HCT116 (cell line): ENCODE measurements at regions not wholly inside any gene's neighbourhood (a gene's known extent, or its start where the extent isn't known, plus 50 kb on each side); places are given as distances from the start of the nearest gene placed in this dataset.

Source experiments
- ATAC-seq: fragments of 200-7000 bp; cut with Tn5 transposase; 2 replicates; pipeline ENCODE4 v1.9.1; 2020; ENCODE audit warnings: mild to moderate bottlenecking, moderate library complexity
- BruUV-seq: library from RNA; stranded (reverse); fragments of 400-500 nt; replicated peaks from 2 replicates; lab custom pipeline; 2021; lab: Mats Ljungman, UMichigan
- CTCF ChIA-PET: fragments of 300-600 bp; sonication (Branson Sonifier 250); formaldehyde crosslinking; loops from one replicate; lab custom pipeline; 2021; ENCODE audit warnings: antibody characterized with exemption; lab: Charles Lee
- POLR2A ChIA-PET: fragments of 300-600, 350-600 bp; sonication (Branson Sonifier 250); formaldehyde crosslinking; loops from one replicate; lab custom pipeline; 2021; ENCODE audit warnings: antibody characterized with exemption; lab: Charles Lee
- RAD21 ChIA-PET, 2 experiments: fragments of 300-600 bp; sonication (Branson Sonifier 250); formaldehyde crosslinking; loops; one replicate each; lab custom pipeline; 2023; ENCODE audit warnings: low total read pairs in 2 of 2; ENCODE audit not compliant: uncharacterized antibody in 2 of 2, unreplicated experiment in 2 of 2, low non-redundant PET in 1 of 2; lab: Charles Lee
- DNase-seq: peaks from one replicate; pipeline ENCODE4 v3.0.0-alpha.2; 2010; ENCODE audit warnings: low read depth, low spot score
- H2AFZ ChIP-seq: fragments of 200-600 bp; shearing (Covaris generic), sonication (generic); 2 replicates; pipeline ENCODE4 v1.6.1; 2017; ENCODE audit warnings: low read depth, mixed run types, mixed read lengths, antibody characterized with exemption, low read length; ENCODE audit not compliant: poor library complexity, severe bottlenecking
- H3K27ac ChIP-seq: 2 replicates; pipeline ENCODE4 v1.5.1; 2012; ENCODE audit warnings: low read depth, low read length
- H3K27me3 ChIP-seq: fragments of 200-600 bp; sonication (generic); 2 replicates; pipeline ENCODE4 v1.6.1; 2016; ENCODE audit warnings: mixed run types, low read length, mixed read lengths; ENCODE audit not compliant: insufficient read depth
- H3K36me3 ChIP-seq, 2 experiments: fragments of 200-500 bp in 1 of 2; fragments of 200-600 bp in 1 of 2; sonication (Bioruptor generic) in 1 of 2; sonication (generic) in 1 of 2; 2 replicates each; pipeline versions ENCODE4 v1.5.1 to v1.6.1; 2014 to 2016; ENCODE audit warnings: low read length in 2 of 2, inconsistent platforms in 1 of 2, mixed read lengths in 1 of 2, mixed run types in 1 of 2; ENCODE audit not compliant: insufficient read depth in 2 of 2, control insufficient read depth in 1 of 2
- H3K4me1 ChIP-seq, 2 experiments: fragments of 200-600 bp in 1 of 2; sonication (generic) in 1 of 2; 2 replicates each; pipeline versions ENCODE4 v1.5.1 to v1.6.1; 2012 to 2017; ENCODE audit warnings: low read length in 2 of 2, inconsistent platforms in 1 of 2, mild to moderate bottlenecking in 1 of 2, mixed read lengths in 1 of 2, mixed run types in 1 of 2, moderate library complexity in 1 of 2; ENCODE audit not compliant: insufficient read depth in 2 of 2, control insufficient read depth in 1 of 2
- H3K4me2 ChIP-seq: fragments of 200-600 bp; sonication (generic); 2 replicates; pipeline ENCODE4 v1.6.1; 2017; ENCODE audit warnings: mixed run types, low read length, mixed read lengths
- H3K4me3 ChIP-seq, 2 experiments: fragments of 200-600 bp in 1 of 2; sonication (generic) in 1 of 2; replicated peaks in 1 of 2; 2 replicates each; pipeline ENCODE4 v1.5.1; 2011 to 2016; ENCODE audit warnings: low read length in 2 of 2, control low read depth in 1 of 2, low read depth in 1 of 2, mild to moderate bottlenecking in 1 of 2, mixed read lengths in 1 of 2, mixed run types in 1 of 2
- H3K79me2 ChIP-seq: fragments of 200-600 bp; sonication (generic); 2 replicates; pipeline ENCODE4 v1.6.1; 2017; ENCODE audit warnings: mild to moderate bottlenecking, mixed run types, low read length, moderate library complexity, mixed read lengths; ENCODE audit not compliant: insufficient read depth
- H3K9ac ChIP-seq: fragments of 200-600 bp; sonication (generic); 2 replicates; pipeline ENCODE4 v1.6.1; 2016; ENCODE audit warnings: low read length, mixed read lengths
- H3K9me2 ChIP-seq: fragments of 200-600 bp; sonication (generic), shearing (Covaris generic); 2 replicates; pipeline ENCODE4 v1.6.1; 2017; ENCODE audit warnings: mixed run types, mild to moderate bottlenecking, moderate library complexity; ENCODE audit not compliant: insufficient read depth
- H3K9me3 ChIP-seq, 2 experiments: fragments of 200-500 bp in 1 of 2; fragments of 200-600 bp in 1 of 2; sonication (Bioruptor generic) in 1 of 2; sonication (generic) in 1 of 2; 2 replicates each; pipeline ENCODE4 v1.6.1; 2014 to 2017; ENCODE audit warnings: low read length in 2 of 2, mixed read lengths in 2 of 2, inconsistent platforms in 1 of 2, low read depth in 1 of 2, mild to moderate bottlenecking in 1 of 2, mixed run types in 1 of 2, moderate library complexity in 1 of 2; ENCODE audit not compliant: control insufficient read depth in 1 of 2, insufficient read depth in 1 of 2
- H4K20me1 ChIP-seq: fragments of 200-600 bp; sonication (generic), shearing (Covaris generic); 2 replicates; pipeline ENCODE4 v1.6.1; 2017; ENCODE audit warnings: mixed run types, mild to moderate bottlenecking, moderate library complexity; ENCODE audit not compliant: insufficient read depth
- EGR1 ChIP-seq: IDR thresholded peaks from 2 replicates; pipeline ENCODE4 v1.6.1; 2012; ENCODE audit warnings: low read depth
- FOSL1 ChIP-seq: IDR thresholded peaks from 2 replicates; pipeline ENCODE4 v1.6.1; 2012; ENCODE audit warnings: low read depth
- REST ChIP-seq: IDR thresholded peaks from 2 replicates; pipeline ENCODE4 v1.6.1; 2012; ENCODE audit warnings: low read depth
- SRF ChIP-seq: IDR thresholded peaks from 2 replicates; pipeline ENCODE4 v1.6.1; 2012; ENCODE audit warnings: low read depth
- intact Hi-C: fragments of 100-400 bp; cut with micrococcal nuclease; formaldehyde crosslinking; loops from 2 replicates; pipeline ENCODE4 v1.10.0; 2022

GRCh38 chr13:80881034-80881433 lies 540.1 kb upstream of the SPRY2 start:
- POLR2A ChIA-PET: no interaction called here
- CTCF ChIA-PET: no interaction called here

More at GRCh38 chr13:80881034-80881433, 540.1 kb upstream of the SPRY2 start:
- Histone ChIP-seq H3K4me1 (no peaks in the 10 kb centered on the region), H3K27me3 (no peaks in the 10 kb centered on the region), H3K9me3 (no peaks in the 10 kb centered on the region), H3K36me3 (no peaks in the 10 kb centered on the region), H3K79me2 (no peaks in the 10 kb centered on the region), H3K9ac (no peak overlapping the region), H4K20me1 (no peaks in the 10 kb centered on the region), H2AFZ (no peak overlapping the region), H3K27ac (no peak overlapping the region), H3K4me3 (no peak overlapping the region), H3K9me2 (no peaks in the 10 kb centered on the region), H3K4me2 (no peak overlapping the region)
- RAD21 ChIA-PET: no interaction called here
- TF ChIP-seq SRF: no peak
- TF ChIP-seq REST: no peak
- TF ChIP-seq EGR1: no peak
- no peak for TF ChIP-seq FOSL1
- BruUV-seq: no TSS peak
- intact Hi-C loops: no loop called here
- no peak for DNase-seq
- ATAC-seq: no peak
